Right atrium auricular region (tissue), 2 donors: ENCODE measurements at regions not wholly inside any gene's neighbourhood (a gene's known extent, or its start where the extent isn't known, plus 50 kb on each side); places are given as distances from the start of the nearest gene placed in this dataset.

Experiments
- DNase-seq: peaks from one replicate; pipeline ENCODE4 v3.0.0-alpha.2; 2019; ENCODE audit warnings: low spot score
- H3K27ac ChIP-seq, 2 donors: fragments of 200-600 bp; sonication (generic); 1 replicate in 1 of 2; 2 replicates in 1 of 2; pipeline ENCODE4 v1.5.1; 2016 to 2019
- H3K27me3 ChIP-seq, 2 donors: fragments of 200-600 bp; sonication (generic); one replicate each; pipeline versions ENCODE4 v1.5.1 to v1.6.0; 2017 to 2019
- H3K36me3 ChIP-seq: fragments of 200-600 bp; sonication (generic); one replicate; pipeline ENCODE4 v1.5.1; 2016
- H3K4me1 ChIP-seq, 2 donors: fragments of 200-600 bp; sonication (generic); one replicate each; pipeline versions ENCODE4 v1.5.1 to v1.6.0; 2017 to 2019
- H3K4me3 ChIP-seq, 2 donors: fragments of 200-600 bp; sonication (generic); 1 replicate in 1 of 2; 2 replicates in 1 of 2; pipeline ENCODE4 v1.5.1; 2017 to 2019; ENCODE audit warnings: mild to moderate bottlenecking in 1 of 2, moderate library complexity in 1 of 2
- H3K9me3 ChIP-seq, 2 donors: fragments of 200-600 bp; sonication (generic); one replicate each; pipeline ENCODE4 v1.5.1; 2019
- CTCF ChIP-seq, 2 donors: fragments of 200-600 bp; sonication (generic); IDR thresholded peaks; one replicate each; pipeline ENCODE4 v1.5.1; 2019; ENCODE audit warnings: antibody characterized with exemption in 2 of 2

GRCh38 chr5:125412561-125413495 is 666.4 kb upstream of the ZNF608 start:
- H3K36me3 ChIP-seq: no peaks in the 10 kb centered on the region
- no peak overlapping the region for H3K4me3 ChIP-seq
- no peaks in the 10 kb centered on the region for H3K9me3 ChIP-seq
- peak overlapping the region; percentile 52 to 84 for H3K27ac ChIP-seq
- TF ChIP-seq CTCF (IDR thresholded peaks at IDR 0.05): peak in 1 of 2 donors; percentile 52
- H3K4me1 ChIP-seq: peaks cover 0 to 50% of the 10 kb centered on the region in 2 donors
- H3K27me3 ChIP-seq: no peaks in the 10 kb centered on the region
- peak; percentile 76 for DNase-seq

- no peak for TF ChIP-seq CTCF (IDR thresholded peaks at IDR 0.05)
- H3K4me1 ChIP-seq: peaks cover 0 to 49% of the 10 kb centered on the region in 2 donors
- no peaks in the 10 kb centered on the region for H3K36me3 ChIP-seq
- DNase-seq: no peak
- no peak overlapping the region for H3K27ac ChIP-seq
- H3K27me3 ChIP-seq: no peaks in the 10 kb centered on the region
- no peaks in the 10 kb centered on the region for H3K9me3 ChIP-seq
- H3K4me3 ChIP-seq: no peak overlapping the region
Observed at GRCh38 chr5:125413496-125414274, 667.2 kb upstream of the ZNF608 start.

- TF ChIP-seq CTCF (IDR thresholded peaks at IDR 0.05): no peak
- no peak overlapping the region for H3K27ac ChIP-seq
- no peaks in the 10 kb centered on the region for H3K9me3 ChIP-seq
Observed at GRCh38 chr5:125415126-125415525, 668.7 kb upstream of the ZNF608 start.

GRCh38 chr5:125416055-125416454 is 669.6 kb upstream of the ZNF608 start:
- no peaks in the 10 kb centered on the region for H3K27me3 ChIP-seq
- H3K4me3 ChIP-seq: no peak overlapping the region
- TF ChIP-seq CTCF (IDR thresholded peaks at IDR 0.05): no peak
- H3K4me1 ChIP-seq: peaks cover 0 to 25% of the 10 kb centered on the region in 2 donors
- no peaks in the 10 kb centered on the region for H3K36me3 ChIP-seq
- no peak overlapping the region for H3K27ac ChIP-seq
- no peak for DNase-seq
- no peaks in the 10 kb centered on the region for H3K9me3 ChIP-seq

More at GRCh38 chr5:125415126-125415525, 668.7 kb upstream of the ZNF608 start:
- Histone ChIP-seq H3K4me1 (peaks cover 0 to 34% of the 10 kb centered on the region in 2 donors), H3K36me3 (no peaks in the 10 kb centered on the region), H3K4me3 (no peak overlapping the region), H3K27me3 (no peaks in the 10 kb centered on the region)
- no peak for DNase-seq

- H3K4me1 ChIP-seq: no peaks in the 10 kb centered on the region
- no peak overlapping the region for H3K4me3 ChIP-seq
- no peak for DNase-seq
- no peak overlapping the region for H3K27ac ChIP-seq
- TF ChIP-seq CTCF (IDR thresholded peaks at IDR 0.05): no peak
- H3K27me3 ChIP-seq: no peaks in the 10 kb centered on the region
- no peaks in the 10 kb centered on the region for H3K9me3 ChIP-seq
- H3K36me3 ChIP-seq: no peaks in the 10 kb centered on the region
Observed at GRCh38 chr5:125421006-125421405, 674.6 kb upstream of the ZNF608 start.
